NCI-H1694 treated with DMSO at 0.1 percent for 48 hours (cell line): ENCODE measurements at regions not wholly inside any gene's neighbourhood (a gene's known extent, or its start where the extent isn't known, plus 50 kb on each side); places are given as distances from the start of the nearest gene placed in this dataset.
"Not testable (repeated sequence)": the region's sequence is repeated elsewhere in the genome, so short reads cannot be mapped to it uniquely, and the experiment has no call there.

ENCODE experiments used
- DNase-seq: peaks from one replicate; lab custom pipeline; 2025; lab: John Stamatoyannopoulos, UW

DNA sequence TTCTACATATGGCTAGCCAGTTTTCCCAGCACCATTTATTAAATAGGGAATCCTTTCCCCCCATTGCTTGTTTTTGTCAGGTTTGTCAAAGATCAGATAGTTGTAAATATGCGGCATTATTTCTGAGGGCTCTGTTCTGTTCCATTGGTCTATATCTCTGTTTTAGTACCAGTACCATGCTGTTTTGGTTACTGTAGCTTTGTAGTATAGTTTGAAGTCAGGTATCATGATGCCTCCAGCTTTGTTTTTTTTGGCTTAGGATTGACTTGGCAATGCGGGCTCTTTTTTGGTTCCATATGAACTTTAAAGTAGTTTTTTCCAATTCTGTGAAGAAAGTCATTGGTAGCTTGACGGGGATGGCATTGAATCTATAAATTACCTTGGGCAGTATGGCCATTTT, 60.0 kb upstream of the GPC3 start:
- DNase-seq = not testable (repeated sequence)

DNA sequence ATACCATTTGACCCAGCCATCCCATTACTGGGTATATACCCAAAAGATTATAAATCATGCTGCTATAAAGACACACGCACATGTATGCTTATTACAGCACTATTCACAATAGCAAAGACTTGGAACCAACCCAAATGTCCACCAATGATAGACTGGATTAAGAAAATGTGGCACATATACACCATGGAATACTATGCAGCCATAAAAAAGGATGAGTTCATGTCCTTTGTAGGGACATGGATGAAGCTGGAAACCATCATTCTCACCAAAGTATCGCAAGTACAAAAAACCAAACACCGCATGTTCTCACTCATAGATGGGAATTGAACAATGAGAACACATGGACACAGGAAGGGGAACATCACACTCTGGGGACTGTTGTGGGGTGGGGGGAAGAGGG, 81.7 kb upstream of the GPC3 start:
- DNase-seq = not testable (repeated sequence)

DNA sequence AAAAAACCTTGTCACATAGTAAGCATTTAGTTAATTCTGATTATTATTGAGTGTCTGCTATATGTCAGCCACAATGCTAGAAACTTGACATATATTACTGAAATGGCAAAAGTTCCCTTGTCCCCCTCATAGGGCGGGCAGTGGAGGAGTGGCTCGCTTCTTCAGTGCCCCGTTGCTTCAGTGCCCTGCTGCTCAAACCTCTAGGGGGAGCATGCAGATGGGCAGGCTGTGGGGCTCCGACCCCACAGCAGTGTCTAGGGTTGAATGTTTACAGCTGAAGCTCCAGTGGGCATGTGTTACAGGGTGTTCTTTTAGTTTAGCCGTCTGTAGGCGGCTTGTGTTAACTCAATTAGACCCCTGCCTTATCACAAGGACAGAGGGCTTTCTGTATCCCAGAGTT, 86.5 kb upstream of the GPC3 start:
- not testable (repeated sequence) for DNase-seq

GRCh38 chrX:134073341-134073740, 87.9 kb upstream of the GPC3 start:
- no peak for DNase-seq

- no peak for DNase-seq
Observed at GRCh38 chrX:134074151-134074550, 88.8 kb upstream of the GPC3 start.

- DNase-seq = no peak
Observed at GRCh38 chrX:134075894-134076718, 90.7 kb upstream of the GPC3 start.

DNA sequence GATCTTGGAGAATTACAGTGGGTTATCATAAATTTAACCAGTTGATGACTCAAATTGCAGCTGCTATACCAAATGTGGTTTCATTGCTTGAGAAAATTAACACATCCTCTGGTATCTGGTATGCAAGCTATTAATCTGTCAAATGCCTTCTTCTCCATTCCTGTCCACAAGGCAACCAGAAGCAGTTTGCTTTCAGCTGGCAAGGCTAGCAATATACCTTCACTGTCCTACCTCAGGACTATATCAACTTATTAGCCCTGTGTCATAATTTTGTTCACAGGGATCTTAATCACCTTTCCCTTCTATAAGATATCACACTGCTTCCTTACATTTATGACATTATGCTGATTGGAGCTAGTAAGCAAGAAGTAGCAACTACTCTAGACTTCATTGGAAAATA, 110.0 kb upstream of the GPC3 start:
- no peak for DNase-seq

GRCh38 chrX:134101636-134102035, 116.2 kb upstream of the GPC3 start:
- DNase-seq = no peak

GRCh38 chrX:134115270-134115669, 121.7 kb upstream of the CCDC160 start:
- no peak for DNase-seq

DNA sequence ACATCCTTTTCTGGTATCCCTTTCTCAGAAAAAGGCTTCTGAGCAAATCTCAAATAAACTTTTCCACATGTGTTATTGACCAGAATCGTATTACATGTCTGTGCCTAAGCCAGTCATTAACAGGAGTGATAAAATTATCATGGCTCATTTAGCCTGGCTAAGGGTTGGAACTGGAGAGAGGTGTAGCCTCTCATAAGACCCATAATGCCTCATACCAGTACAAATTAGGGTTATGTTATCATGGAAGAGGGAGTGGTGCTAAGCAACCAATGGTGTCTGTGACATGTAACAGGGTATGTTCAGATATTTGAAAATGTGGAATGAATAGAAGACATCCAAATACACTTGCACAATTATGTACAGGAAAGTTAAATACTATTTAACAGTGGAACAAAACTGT, 99.6 kb upstream of the CCDC160 start:
- no peak for DNase-seq

DNA sequence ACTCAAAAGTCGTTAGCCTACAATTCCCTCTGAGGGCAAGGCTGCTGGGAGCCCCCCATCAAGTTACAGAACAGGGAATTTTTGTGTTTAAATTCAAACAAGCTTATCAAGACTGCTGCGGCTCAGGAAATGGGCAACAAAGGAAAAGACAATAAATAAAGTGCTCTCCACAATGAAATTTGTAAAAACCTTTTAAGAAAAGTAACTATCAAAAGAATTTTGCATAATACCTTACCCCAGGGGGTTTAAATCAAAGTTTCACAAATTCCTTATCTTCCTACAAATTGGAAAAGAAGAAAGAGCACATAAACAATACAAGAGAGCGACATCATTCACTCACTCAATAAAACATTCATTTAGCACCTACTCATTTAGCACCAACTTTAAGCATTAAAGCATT, 97.9 kb upstream of the CCDC160 start:
- DNase-seq = no peak

DNA sequence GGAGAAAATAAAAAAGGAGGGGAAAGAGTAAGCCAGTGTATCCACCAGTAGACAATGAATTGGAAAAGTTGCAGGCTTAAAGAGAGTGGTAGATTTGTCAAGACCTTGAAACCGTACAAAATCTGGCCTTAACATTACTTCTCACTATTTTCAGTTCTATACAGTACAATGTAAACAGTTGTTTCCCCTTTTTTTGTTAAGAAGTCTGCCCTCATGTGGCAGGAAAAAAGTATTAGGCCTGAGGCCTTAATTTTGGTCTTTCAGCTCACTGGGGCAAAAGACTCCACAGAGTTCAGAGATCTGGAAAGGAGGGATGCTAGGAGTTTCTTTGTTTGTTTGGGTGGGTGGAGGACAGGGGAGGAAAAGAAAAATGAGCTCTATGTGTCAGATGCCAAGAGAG, 92.8 kb upstream of the CCDC160 start:
- peak; percentile 13 for DNase-seq

DNA sequence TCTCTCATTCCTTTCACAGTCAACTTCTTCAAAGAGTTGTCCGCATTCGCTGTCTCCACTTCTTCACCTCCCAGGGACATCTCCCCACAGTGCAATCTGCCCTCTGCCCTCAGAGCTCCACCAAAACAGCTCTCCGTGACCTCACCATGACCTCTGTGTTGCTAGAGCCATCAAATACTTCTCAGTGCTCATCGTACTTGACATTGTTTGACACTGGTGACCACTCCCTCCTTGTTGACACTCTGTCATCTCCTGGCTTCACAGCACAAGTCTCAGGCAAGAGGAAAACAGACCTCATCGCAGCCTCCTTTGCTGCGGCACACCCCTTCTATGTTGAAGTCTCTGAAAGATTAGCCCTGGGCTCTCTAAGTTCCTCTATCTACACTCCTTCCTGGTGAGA, 90.5 kb upstream of the CCDC160 start:
- DNase-seq = no peak

DNA sequence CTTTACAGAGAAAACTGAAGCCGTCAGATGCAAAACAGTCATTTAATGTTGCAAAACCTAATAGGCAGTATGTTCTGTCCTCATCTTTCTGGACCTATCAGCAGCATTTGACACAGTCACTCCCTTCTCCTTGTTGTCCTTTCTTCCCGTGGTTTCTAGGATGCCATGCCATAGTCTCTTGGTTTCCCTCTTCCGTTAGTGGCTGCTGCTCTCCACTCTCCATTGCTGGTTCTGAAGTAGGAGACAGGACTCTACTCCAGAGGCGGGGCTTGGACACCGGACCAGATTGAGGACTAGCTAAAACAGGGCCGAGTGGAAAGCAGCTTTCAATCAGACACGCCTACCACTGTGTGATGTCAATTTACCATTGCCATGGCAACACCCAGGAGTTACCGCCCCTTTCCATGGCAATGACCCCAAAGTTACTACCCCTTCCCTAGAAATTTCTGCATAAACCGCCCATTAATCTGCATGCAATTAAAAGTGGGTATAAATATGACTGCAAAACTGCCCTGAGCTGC, 88.8 kb upstream of the CCDC160 start:
- no peak for DNase-seq

GRCh38 chrX:134158821-134159512, 78.0 kb upstream of the CCDC160 start:
- no peak for DNase-seq

DNA sequence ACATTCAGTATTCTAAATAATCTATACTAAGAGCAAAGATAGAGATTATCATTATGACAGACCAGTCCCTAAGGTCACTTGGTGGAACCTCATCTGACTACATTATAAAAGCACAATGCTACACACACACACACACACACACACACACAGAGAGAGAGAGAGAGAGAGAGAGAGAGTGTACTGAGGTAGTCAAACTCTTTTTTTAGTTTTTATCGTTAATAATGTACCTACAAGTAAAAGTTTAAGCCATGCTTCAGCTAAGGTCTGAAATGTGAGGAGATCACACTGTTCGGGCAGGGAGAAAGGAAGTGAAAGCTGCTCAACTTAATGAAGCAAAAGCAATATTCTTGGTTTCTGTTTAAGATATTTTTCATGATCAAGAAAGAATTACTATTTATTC, 75.8 kb upstream of the CCDC160 start:
- no peak for DNase-seq

DNA sequence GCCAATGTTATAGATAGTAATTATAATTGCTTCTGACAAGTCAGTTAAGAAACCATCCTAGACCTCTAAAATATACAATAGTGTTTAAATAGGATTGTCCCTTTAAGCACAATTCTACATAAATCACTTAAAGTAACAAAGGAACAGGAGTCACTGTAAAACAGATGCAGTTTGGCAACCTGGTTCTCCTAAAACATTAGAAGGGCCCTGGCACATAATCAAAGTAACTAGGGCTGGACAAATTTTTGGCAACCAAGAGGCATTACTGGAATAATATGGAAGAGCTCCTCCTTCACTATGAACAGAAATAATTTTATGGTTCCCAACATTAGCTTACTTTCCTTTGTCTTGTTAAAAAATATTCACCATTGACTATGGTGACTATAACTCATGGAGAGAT, 75.0 kb upstream of the CCDC160 start:
- no peak for DNase-seq

GRCh38 chrX:134163836-134164235, 73.1 kb upstream of the CCDC160 start:
- no peak for DNase-seq

- DNase-seq = no peak
Observed at GRCh38 chrX:134167591-134168203, 69.3 kb upstream of the CCDC160 start.

- no peak for DNase-seq
Observed at GRCh38 chrX:134171661-134172587, 65.1 kb upstream of the CCDC160 start.

DNA sequence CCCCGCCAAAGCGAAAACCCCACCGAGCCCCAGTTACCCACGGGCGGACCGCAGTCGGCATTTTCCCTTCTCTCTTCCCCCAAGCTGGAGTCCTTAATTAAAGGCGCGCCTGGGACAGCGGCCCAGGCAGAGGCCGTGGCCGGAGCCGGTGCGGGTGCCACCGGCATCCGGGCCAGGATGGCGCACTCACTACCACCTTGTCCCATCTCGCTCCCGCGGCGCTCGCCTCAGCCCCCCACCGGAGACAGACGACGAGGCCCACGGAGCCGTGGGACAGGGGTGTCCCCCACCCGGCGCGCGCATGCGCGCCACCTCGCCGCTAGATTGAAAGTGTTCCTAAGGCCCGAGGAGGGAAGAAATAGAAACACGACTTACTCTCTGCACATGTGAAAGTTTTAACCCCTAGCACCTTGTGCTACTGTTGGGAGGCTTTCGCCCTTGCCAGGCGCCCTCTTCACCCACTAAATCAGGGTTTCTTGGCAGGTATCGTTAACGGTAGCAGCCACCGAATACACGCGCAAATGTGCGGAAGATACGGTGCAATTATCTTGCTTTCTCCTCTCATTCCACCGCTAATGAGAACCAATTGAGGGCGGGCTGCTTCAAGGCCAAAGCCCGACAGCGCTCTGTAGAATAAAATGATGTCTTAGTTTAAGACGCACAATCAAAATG, 64.3 kb upstream of the CCDC160 start:
- peak; percentile 12 for DNase-seq
